ENCODE measurements at regions not wholly inside any gene's neighbourhood (a gene's known extent, or its start where the extent isn't known, plus 50 kb on each side); places are given as distances from the start of the nearest gene placed in this dataset.
A peak's percentile ranks its signal among the peaks of the same experiment; 100 is the strongest.
"Not testable (repeated sequence)": the region's sequence is repeated elsewhere in the genome, so short reads cannot be mapped to it uniquely, and the experiment has no call there.

GRCh38 chr20:40634891-40635290, 54.1 kb downstream of the MAFB start:
- no peak for DNase-seq

- DNase-seq = no peak
Measured at GRCh38 chr20:40633123-40633850, 55.7 kb downstream of the MAFB start.

GRCh38 chr20:40632346-40632976, 56.6 kb downstream of the MAFB start:
- DNase-seq = no peak

- DNase-seq = no peak
Measured at GRCh38 chr20:40631119-40631631, 57.9 kb downstream of the MAFB start.

GRCh38 chr20:40630713-40631112, 58.3 kb downstream of the MAFB start:
- no peak for DNase-seq

GRCh38 chr20:40630099-40630498, 58.9 kb downstream of the MAFB start:
- no peak for DNase-seq

GRCh38 chr20:40628877-40629276, 60.2 kb downstream of the MAFB start:
- DNase-seq = no peak

GRCh38 chr20:40619053-40619452, 70.0 kb downstream of the MAFB start:
- not testable (repeated sequence) for DNase-seq

- peak; percentile 34 for DNase-seq
Measured at GRCh38 chr20:40617594-40617993, 71.4 kb downstream of the MAFB start.

- no peak for DNase-seq
Measured at GRCh38 chr20:40612837-40613236, 76.2 kb downstream of the MAFB start.

GRCh38 chr20:40612247-40612646, 76.8 kb downstream of the MAFB start:
- DNase-seq = no peak

- DNase-seq = no peak
Measured at GRCh38 chr20:40610730-40611129, 78.3 kb downstream of the MAFB start.

GRCh38 chr20:40607927-40608326, 81.1 kb downstream of the MAFB start:
- DNase-seq = no peak

- no peak for DNase-seq
Measured at GRCh38 chr20:40606660-40607059, 82.4 kb downstream of the MAFB start.

GRCh38 chr20:40606237-40606636, 82.8 kb downstream of the MAFB start:
- no peak for DNase-seq

- no peak for DNase-seq
Measured at GRCh38 chr20:40604416-40604815, 84.6 kb downstream of the MAFB start.

- no peak for DNase-seq
Measured at GRCh38 chr20:40603057-40603651, 85.9 kb downstream of the MAFB start.

GRCh38 chr20:40602381-40602780, 86.7 kb downstream of the MAFB start:
- DNase-seq = no peak

GRCh38 chr20:40600441-40601219, 88.4 kb downstream of the MAFB start:
- DNase-seq = no peak

GRCh38 chr20:40599987-40600386, 89.0 kb downstream of the MAFB start:
- no peak for DNase-seq

GRCh38 chr20:40592941-40593340, 96.1 kb downstream of the MAFB start:
- DNase-seq = no peak

GRCh38 chr20:40591536-40591935, 97.5 kb downstream of the MAFB start:
- DNase-seq = no peak

- no peak for DNase-seq
Measured at GRCh38 chr20:40591119-40591518, 97.9 kb downstream of the MAFB start.
